AG10803 (cell line): ENCODE measurements at regions not wholly inside any gene's neighbourhood (a gene's known extent, or its start where the extent isn't known, plus 50 kb on each side); places are given as distances from the start of the nearest gene placed in this dataset.

Source experiments
- DNase-seq: peaks from one replicate; pipeline ENCODE4 v3.0.0; 2010; ENCODE audit warnings: low read depth
- H3K4me3 ChIP-seq: 2 replicates; pipeline ENCODE4 v1.5.1; 2011; ENCODE audit warnings: mild to moderate bottlenecking, low read length, control low read depth
- TF ChIP-seq, protein P1 (sequence below): conservative IDR thresholded peaks from 2 replicates; pipeline ENCODE4 v1.5.1; 2011; ENCODE audit warnings: mild to moderate bottlenecking, low read length, control low read depth, inconsistent platforms

GRCh38 chr7:113405296-113406056 lies 287.1 kb upstream of the SMIM30 start:
- no peak for DNase-seq
- TF ChIP-seq, protein P1, sequence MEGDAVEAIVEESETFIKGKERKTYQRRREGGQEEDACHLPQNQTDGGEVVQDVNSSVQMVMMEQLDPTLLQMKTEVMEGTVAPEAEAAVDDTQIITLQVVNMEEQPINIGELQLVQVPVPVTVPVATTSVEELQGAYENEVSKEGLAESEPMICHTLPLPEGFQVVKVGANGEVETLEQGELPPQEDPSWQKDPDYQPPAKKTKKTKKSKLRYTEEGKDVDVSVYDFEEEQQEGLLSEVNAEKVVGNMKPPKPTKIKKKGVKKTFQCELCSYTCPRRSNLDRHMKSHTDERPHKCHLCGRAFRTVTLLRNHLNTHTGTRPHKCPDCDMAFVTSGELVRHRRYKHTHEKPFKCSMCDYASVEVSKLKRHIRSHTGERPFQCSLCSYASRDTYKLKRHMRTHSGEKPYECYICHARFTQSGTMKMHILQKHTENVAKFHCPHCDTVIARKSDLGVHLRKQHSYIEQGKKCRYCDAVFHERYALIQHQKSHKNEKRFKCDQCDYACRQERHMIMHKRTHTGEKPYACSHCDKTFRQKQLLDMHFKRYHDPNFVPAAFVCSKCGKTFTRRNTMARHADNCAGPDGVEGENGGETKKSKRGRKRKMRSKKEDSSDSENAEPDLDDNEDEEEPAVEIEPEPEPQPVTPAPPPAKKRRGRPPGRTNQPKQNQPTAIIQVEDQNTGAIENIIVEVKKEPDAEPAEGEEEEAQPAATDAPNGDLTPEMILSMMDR: no peak
- no peak overlapping the region for H3K4me3 ChIP-seq

GRCh38 chr7:113404245-113404644 lies 285.9 kb upstream of the SMIM30 start:
- TF ChIP-seq, protein P1: no peak; the same call in 1 of the 2 replicates
- no peak overlapping the region for H3K4me3 ChIP-seq
- no peak for DNase-seq

DNA sequence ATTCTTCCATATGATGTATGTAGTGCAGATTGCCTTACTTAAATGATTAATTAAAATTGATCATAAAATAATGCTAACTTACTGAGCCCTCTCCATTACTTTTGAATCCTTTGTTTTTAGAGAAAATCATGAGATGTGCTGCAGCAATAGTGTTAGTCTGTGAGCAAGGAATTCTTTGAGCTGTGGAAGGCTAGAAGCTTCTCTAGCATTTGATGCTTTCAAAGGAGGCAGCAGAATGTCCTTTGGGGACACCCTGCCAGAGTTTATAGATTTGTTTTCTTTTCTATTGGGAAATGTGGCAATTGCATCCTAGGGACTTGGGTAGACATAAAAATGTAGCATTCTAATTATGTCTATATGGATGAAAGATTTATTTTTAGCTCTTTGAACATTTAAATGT lies 284.1 kb upstream of the SMIM30 start:
- TF ChIP-seq, protein P1: no peak
- DNase-seq: no peak
- no peak overlapping the region for H3K4me3 ChIP-seq

GRCh38 chr7:113402005-113402404 lies 283.7 kb upstream of the SMIM30 start:
- H3K4me3 ChIP-seq: no peak overlapping the region
- no peak for DNase-seq
- TF ChIP-seq, protein P1: no peak

- TF ChIP-seq, protein P1: no peak
- DNase-seq: no peak
- no peak overlapping the region for H3K4me3 ChIP-seq
Measured at GRCh38 chr7:113394856-113395255, 276.5 kb upstream of the SMIM30 start.

GRCh38 chr7:113392841-113393540 lies 274.6 kb upstream of the SMIM30 start:
- TF ChIP-seq, protein P1: no peak
- no peak for DNase-seq
- no peak overlapping the region for H3K4me3 ChIP-seq

DNA sequence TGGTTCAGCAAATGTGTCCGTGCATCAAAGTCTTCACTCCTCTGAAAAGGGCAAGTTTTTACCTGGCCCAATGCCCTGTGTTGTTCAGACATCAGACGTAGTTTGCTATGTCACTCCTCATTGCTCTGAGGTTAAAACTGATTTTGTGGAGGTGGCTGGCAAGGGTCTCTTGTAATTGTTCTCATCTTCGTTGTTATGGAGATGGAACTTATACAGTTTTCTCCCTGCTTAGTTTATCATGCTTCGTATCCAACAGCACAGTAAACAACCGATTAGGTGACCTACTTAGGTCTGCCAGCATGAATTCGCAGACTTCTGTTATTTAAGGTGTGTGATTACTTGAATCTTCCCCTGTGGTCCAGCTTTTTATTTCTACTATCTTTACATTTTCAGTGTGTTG lies 274.1 kb upstream of the SMIM30 start:
- TF ChIP-seq, protein P1: no peak
- no peak overlapping the region for H3K4me3 ChIP-seq
- DNase-seq: no peak
